Fibroblast of lung (primary cell): ENCODE measurements at regions not wholly inside any gene's neighbourhood (a gene's known extent, or its start where the extent isn't known, plus 50 kb on each side); places are given as distances from the start of the nearest gene placed in this dataset.

Source experiments
- DNase-seq, 2 donors: peaks; one replicate each; pipeline versions ENCODE4 v3.0.0 to v3.0.0-alpha.2; 2010; ENCODE audit warnings: low read depth in 2 of 2
- H2AFZ ChIP-seq: 2 replicates; pipeline ENCODE4 v1.5.1; 2012; ENCODE audit warnings: low read length, control low read depth, inconsistent platforms
- H3K27ac ChIP-seq: 2 replicates; pipeline ENCODE4 v1.5.1; 2011; ENCODE audit warnings: low read length, control low read depth; ENCODE audit not compliant: insufficient read depth
- H3K27me3 ChIP-seq: 2 replicates; pipeline ENCODE4 v1.5.1; 2011; ENCODE audit warnings: mild to moderate bottlenecking, low read length; ENCODE audit not compliant: control insufficient read depth, insufficient read depth
- H3K36me3 ChIP-seq: 2 replicates; pipeline ENCODE4 v1.5.1; 2011; ENCODE audit warnings: low read length; ENCODE audit not compliant: control insufficient read depth, insufficient read depth
- H3K4me1 ChIP-seq: 2 replicates; pipeline ENCODE4 v1.5.1; 2011; ENCODE audit warnings: low read length; ENCODE audit not compliant: control insufficient read depth, insufficient read depth; ENCODE audit errors: extremely low read depth
- H3K4me2 ChIP-seq: 2 replicates; pipeline ENCODE4 v1.5.1; 2011; ENCODE audit warnings: low read length, control low read depth; ENCODE audit not compliant: insufficient read depth; ENCODE audit errors: extremely low read depth
- H3K4me3 ChIP-seq, 4 experiments: fragments of 200-600 bp in 1 of 4; sonication (generic) in 1 of 4; replicated peaks in 1 of 4; 2 replicates each; pipeline ENCODE4 v1.5.1; 2011 to 2016; ENCODE audit warnings: low read length in 4 of 4, low read depth in 3 of 4, mild to moderate bottlenecking in 3 of 4, control low read depth in 2 of 4, inconsistent platforms in 1 of 4, mixed read lengths in 1 of 4; ENCODE audit not compliant: insufficient read depth in 1 of 4; ENCODE audit errors: control extremely low read depth in 1 of 4
- H3K79me2 ChIP-seq: 2 replicates; pipeline ENCODE4 v1.5.1; 2012; ENCODE audit warnings: mild to moderate bottlenecking, low read length, inconsistent platforms; ENCODE audit not compliant: control insufficient read depth, insufficient read depth
- H3K9ac ChIP-seq: 2 replicates; pipeline ENCODE4 v1.5.1; 2011; ENCODE audit warnings: mild to moderate bottlenecking, low read length, control low read depth; ENCODE audit not compliant: insufficient read depth
- H3K9me3 ChIP-seq: 2 replicates; pipeline ENCODE4 v1.5.1; 2012; ENCODE audit warnings: low read depth, low read length; ENCODE audit not compliant: control insufficient read depth, insufficient read depth
- H4K20me1 ChIP-seq: 2 replicates; pipeline ENCODE4 v1.5.1; 2011; ENCODE audit warnings: low read length; ENCODE audit not compliant: control insufficient read depth, insufficient read depth; ENCODE audit errors: extremely low read depth
- CTCF ChIP-seq, 2 donors: IDR thresholded peaks in 1 of 2; conservative IDR thresholded peaks in 1 of 2; 1 replicate in 1 of 2; 2 replicates in 1 of 2; pipeline ENCODE4 v1.5.1; 2011 to 2012; ENCODE audit warnings: low read length in 2 of 2, control low read depth in 1 of 2, inconsistent platforms in 1 of 2, low read depth in 1 of 2, mild to moderate bottlenecking in 1 of 2
- EZH2 ChIP-seq: IDR thresholded peaks from 2 replicates; pipeline ENCODE4 v1.5.1; 2012; ENCODE audit warnings: low read length, control low read depth, mild to moderate bottlenecking; ENCODE audit errors: missing control alignments

- TF ChIP-seq CTCF (conservative IDR thresholded peaks at IDR 0.05 in 1 of 2, IDR thresholded peaks at IDR 0.05 in 1 of 2; ENCODE audit: low read depth in 1 of 2, low read length in 2 of 2): no peak
- no peak for TF ChIP-seq EZH2
- peaks cover 12% of the 10 kb centered on the region for H3K4me1 ChIP-seq
- no peaks in the 10 kb centered on the region for H3K79me2 ChIP-seq
- no peak overlapping the region for H3K4me3 ChIP-seq
- H4K20me1 ChIP-seq: no peaks in the 10 kb centered on the region
- no peak overlapping the region for H3K9ac ChIP-seq
- DNase-seq: no peak
- H2AFZ ChIP-seq: no peak overlapping the region
- no peak overlapping the region for H3K27ac ChIP-seq
- H3K9me3 ChIP-seq: no peaks in the 10 kb centered on the region
- H3K36me3 ChIP-seq: no peaks in the 10 kb centered on the region
- peak overlapping the region; percentile 57 for H3K4me2 ChIP-seq
- no peaks in the 10 kb centered on the region for H3K27me3 ChIP-seq
Observed at GRCh38 chr6:143595251-143596036, 82.3 kb upstream of the PHACTR2 start.

GRCh38 chr6:143594647-143595046 is 83.1 kb upstream of the PHACTR2 start:
- H3K4me2 ChIP-seq: no peak overlapping the region
- no peak overlapping the region for H2AFZ ChIP-seq
- no peaks in the 10 kb centered on the region for H3K79me2 ChIP-seq
- peak in 1 of 2 donors; percentile 72 for DNase-seq
- no peak overlapping the region for H3K27ac ChIP-seq
- TF ChIP-seq CTCF (conservative IDR thresholded peaks at IDR 0.05 in 1 of 2, IDR thresholded peaks at IDR 0.05 in 1 of 2; ENCODE audit: low read depth in 1 of 2, low read length in 2 of 2) (no peak), EZH2 (no peak)
- H3K4me3 ChIP-seq: no peak overlapping the region
- no peaks in the 10 kb centered on the region for H3K9me3 ChIP-seq
- no peaks in the 10 kb centered on the region for H4K20me1 ChIP-seq
- H3K36me3 ChIP-seq: no peaks in the 10 kb centered on the region
- peaks cover 12% of the 10 kb centered on the region for H3K4me1 ChIP-seq
- H3K9ac ChIP-seq: no peak overlapping the region
- H3K27me3 ChIP-seq: no peaks in the 10 kb centered on the region

GRCh38 chr6:143592335-143592734 is 80.8 kb upstream of the FUCA2 start:
- no peak overlapping the region for H3K4me2 ChIP-seq
- H3K36me3 ChIP-seq: no peaks in the 10 kb centered on the region
- H3K79me2 ChIP-seq: no peaks in the 10 kb centered on the region
- H2AFZ ChIP-seq: no peak overlapping the region
- DNase-seq: peak in 1 of 2 donors; percentile 18
- no peaks in the 10 kb centered on the region for H3K27me3 ChIP-seq
- H3K4me1 ChIP-seq: peaks cover 12% of the 10 kb centered on the region
- no peak overlapping the region for H3K27ac ChIP-seq
- peak; percentile 21 to 37 for TF ChIP-seq CTCF (conservative IDR thresholded peaks at IDR 0.05 in 1 of 2, IDR thresholded peaks at IDR 0.05 in 1 of 2; ENCODE audit: low read depth in 1 of 2, low read length in 2 of 2)
- TF ChIP-seq EZH2: no peak
- no peak overlapping the region for H3K4me3 ChIP-seq
- no peaks in the 10 kb centered on the region for H4K20me1 ChIP-seq
- no peaks in the 10 kb centered on the region for H3K9me3 ChIP-seq
- no peak overlapping the region for H3K9ac ChIP-seq
